ENCODE measurements at regions not wholly inside any gene's neighbourhood (a gene's known extent, or its start where the extent isn't known, plus 50 kb on each side); places are given as distances from the start of the nearest gene placed in this dataset.
A peak's percentile ranks its signal among the peaks of the same experiment; 100 is the strongest.
"Not testable (repeated sequence)": the region's sequence is repeated elsewhere in the genome, so short reads cannot be mapped to it uniquely, and the experiment has no call there.

GRCh38 chr21:35297665-35298064, 248.6 kb upstream of the RUNX1 start:
- no peak for DNase-seq (ENCODE audit: low spot score)

GRCh38 chr21:35294231-35294898, 245.3 kb upstream of the RUNX1 start:
- peak; percentile 60 for DNase-seq (ENCODE audit: low spot score)

DNA sequence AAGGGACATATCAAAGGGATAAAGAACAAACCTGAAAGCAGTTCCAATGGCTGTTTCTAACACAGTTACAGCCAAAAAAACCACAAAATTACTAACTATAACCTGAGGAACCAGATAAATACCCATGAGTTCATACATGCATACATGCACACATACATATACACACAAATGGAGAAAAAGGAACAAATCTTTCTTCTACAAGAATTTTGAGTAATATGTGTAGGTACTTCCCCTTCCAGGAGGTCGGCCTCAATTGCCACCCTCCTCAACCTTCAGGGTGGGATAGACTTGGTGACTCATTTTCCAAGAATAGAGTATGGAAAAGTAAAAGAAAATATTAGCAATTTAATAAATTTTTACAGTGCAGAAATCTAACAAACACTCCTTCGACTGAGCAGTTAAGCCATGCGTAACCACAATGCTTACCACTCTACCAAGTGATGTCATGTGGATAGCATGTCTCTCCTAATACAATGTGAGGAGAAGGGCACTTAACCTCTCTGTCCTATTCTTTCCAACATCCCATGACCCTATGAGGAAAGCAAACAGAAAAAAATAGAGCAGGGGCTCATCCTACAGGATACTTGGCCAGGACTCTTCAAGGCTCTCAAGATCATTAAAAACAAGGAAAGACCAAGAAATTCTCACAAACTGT, 243.0 kb upstream of the RUNX1 start:
- peak; percentile 92 for DNase-seq (ENCODE audit: low spot score)

GRCh38 chr21:35291034-35291433, 241.9 kb upstream of the RUNX1 start:
- DNase-seq (ENCODE audit: low spot score) = peak; percentile 85

DNA sequence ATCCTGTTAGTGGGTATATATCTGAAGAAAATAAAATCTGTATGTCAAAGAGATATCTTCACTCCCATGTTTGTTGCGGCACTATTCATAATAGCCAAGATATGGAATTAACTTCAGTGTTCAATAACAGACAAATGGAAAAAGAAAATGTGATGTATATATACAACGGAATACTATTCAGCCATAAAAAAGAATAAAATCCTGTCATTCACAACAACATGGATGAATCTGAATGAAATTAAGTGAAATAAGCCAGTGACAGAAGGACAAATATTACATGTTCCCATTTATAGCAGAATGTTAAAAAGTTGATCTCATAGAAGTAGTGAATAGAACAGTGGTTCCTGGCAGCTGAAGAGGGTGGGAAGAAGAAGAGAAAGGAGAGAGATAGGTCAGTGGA, 239.1 kb upstream of the RUNX1 start:
- no peak for DNase-seq (ENCODE audit: low spot score)

- peak; percentile 14 for DNase-seq (ENCODE audit: low spot score)
These were observed 235.1 kb upstream of the RUNX1 start for GRCh38 chr21:35284199-35284598.

- no peak for DNase-seq (ENCODE audit: low spot score)
These were observed 233.8 kb upstream of the RUNX1 start for GRCh38 chr21:35282944-35283343.

GRCh38 chr21:35281956-35282355, 232.9 kb upstream of the RUNX1 start:
- DNase-seq (ENCODE audit: low spot score) = no peak

DNA sequence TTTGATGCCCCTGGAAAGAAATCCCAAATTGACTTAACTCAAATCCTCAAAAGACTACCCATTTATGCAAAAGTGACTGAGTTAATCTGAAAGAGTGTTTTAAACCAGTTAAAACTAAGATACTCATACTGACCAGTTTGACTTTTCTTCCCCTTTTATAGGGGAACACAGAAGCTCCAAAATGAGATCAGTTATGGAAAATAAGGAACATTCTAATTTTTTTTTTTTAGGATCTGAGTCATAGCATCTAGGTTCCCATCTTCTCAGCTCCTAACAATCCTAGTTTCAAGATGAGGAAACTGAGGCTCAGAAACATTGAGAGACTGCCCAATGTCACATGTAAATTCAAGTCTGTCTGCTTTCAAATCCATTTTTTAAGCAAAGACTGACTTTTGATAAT, 231.1 kb upstream of the RUNX1 start:
- DNase-seq (ENCODE audit: low spot score) = no peak

DNA sequence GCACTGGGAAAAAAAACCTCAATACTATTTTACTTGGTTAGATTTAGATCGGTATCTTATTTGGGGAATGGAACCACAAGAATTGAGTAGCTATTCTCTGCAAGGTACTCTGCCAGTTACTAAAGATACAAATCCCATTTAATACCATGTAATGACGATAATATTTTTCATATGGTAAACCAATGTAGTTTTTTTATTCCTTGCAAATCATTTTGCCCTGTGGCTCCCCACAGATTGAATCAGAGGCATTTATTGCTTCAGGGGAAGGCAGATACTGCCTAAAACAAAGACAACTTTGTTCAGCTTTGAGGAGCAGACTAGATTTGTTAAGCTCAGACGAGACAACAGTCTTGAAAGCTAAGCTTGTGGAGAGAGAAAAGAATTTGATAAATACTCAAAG, 226.7 kb upstream of the RUNX1 start:
- DNase-seq (ENCODE audit: low spot score) = no peak

- DNase-seq (ENCODE audit: low spot score) = no peak
These were observed 225.8 kb upstream of the RUNX1 start for GRCh38 chr21:35274923-35275322.

GRCh38 chr21:35274090-35274489, 225.0 kb upstream of the RUNX1 start:
- DNase-seq (ENCODE audit: low spot score) = no peak

DNA sequence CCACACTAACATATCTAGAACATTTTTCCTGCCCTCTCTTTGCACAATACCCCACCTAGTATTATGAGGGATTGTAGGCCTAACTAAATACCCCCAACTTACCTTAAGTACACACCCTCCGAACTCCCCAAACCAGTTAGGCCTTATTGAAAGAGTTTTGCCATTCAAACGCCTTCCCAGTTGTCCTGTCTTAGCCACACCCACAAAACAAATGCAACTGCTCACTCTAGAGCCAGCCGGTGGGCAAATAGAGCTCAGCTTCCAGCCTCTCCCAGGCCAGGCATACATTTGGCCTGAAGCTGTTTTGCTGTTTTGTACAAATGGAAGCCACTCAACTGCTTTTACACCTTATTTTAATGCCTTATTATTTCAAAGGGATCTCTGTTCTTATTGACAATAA, 224.2 kb upstream of the RUNX1 start:
- no peak for DNase-seq (ENCODE audit: low spot score)

DNA sequence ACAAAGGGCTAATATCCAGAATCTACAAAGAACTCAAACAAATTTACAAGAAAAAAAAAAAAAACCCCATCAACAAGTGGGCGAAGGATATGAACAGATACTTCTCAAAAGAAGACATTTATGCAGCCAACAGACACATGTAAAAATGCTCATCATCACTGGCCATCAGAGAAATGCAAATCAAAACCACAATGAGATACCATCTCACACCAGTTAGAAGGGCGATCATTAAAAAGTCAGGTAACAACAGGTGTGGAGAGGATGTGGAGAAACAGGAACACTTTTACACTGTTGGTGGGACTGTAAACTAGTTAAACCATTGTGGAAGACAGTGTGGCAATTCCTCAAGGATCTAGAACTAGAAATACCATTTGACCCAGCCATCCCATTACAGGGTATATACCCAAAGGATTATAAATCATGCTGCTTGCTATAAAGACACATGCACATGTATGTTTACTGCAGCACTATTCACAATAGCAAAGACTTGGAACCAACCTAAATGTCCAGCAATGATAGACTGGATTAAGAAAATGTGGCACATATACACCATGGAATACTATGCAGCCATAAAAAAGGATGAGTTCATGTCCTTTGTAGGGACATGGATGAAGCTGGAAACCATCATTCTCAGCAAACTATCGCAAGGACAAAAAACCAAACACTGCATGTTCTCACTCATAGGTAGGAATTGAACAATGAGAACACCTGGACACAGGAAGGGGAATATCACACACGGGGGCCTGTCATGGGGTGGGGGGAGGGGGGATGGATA, 222.4 kb upstream of the RUNX1 start:
- not testable (repeated sequence) for DNase-seq (ENCODE audit: low spot score)

DNA sequence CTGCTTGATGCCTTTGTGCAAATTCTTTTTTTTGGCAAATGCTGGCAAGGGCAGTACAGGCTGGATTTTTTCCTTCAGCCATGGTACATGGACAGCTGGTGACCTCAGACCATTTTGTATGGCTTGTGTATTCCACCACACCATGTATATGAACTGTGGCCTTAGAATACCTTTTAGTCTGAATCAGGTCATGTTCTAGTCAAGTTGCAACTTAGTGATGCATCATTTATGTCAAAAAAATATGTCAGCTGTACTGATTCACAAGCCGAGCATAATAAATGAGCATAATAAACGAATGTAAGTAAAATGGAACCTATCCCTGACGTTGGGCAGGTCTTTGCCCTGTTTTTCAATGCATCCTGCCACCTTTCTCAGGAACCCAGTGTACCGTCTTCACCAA, 219.7 kb upstream of the RUNX1 start:
- no peak for DNase-seq (ENCODE audit: low spot score)

- no peak for DNase-seq (ENCODE audit: low spot score)
These were observed 219.2 kb upstream of the RUNX1 start for GRCh38 chr21:35268261-35268660.

DNA sequence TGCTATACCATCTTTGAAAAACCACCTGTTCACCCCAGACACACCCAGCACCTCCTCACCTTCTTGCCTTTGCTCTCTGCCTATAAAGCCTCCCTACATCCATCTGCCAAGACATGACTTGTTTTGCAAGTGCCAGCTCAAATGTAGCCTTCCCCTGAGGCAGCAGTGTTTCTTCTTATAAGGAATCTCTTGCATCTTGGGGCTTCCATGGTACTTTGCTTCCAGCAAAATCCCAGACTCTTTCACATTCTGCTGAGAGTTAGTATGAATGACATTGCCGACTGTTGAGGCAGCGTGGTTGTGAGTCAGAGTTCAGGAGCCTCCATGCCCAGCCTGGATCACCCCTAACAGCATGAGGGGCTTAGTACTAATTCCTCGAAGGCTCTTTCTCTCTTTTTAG, 217.4 kb upstream of the RUNX1 start:
- DNase-seq (ENCODE audit: low spot score) = peak; percentile 28

GRCh38 chr21:35265170-35265877, 216.2 kb upstream of the RUNX1 start:
- DNase-seq (ENCODE audit: low spot score) = peak; percentile 91

DNA sequence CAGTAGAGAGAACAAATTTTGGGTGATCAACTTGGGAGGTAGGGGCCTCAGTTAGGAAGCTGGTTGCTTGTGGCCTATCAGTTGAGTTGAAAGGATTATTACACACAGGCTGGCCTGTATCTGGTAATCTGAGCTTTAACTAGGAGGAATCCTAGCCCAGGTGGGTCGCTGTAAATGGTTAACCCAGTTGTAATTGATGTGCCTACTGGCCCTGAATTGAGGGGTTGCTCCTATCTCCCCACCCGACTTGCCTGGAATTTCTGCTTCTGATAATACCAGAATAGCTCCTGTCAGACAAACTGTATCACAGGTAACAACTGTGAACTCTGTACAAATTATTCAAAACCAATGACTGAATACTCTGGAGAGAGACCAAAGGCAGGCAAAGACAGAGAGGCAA, 210.4 kb upstream of the RUNX1 start:
- no peak for DNase-seq (ENCODE audit: low spot score)

DNA sequence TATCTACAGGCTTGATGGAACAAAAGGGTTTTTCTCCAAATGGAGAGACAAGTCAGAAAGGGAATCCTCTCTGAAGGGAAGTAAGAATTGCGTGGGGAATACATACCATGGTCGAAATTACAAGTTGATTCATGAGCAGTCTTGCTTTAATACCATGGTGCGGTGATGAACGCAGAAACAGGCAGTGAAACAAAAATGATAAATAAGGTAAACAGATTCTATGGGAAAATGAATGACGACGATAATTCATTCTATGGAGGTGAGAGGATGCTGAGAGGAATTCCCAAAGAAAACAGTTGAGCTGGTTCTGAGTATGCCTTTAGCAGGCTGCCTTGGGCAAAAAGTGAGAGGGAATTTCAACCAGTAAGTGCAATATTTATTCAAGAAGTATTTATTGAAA, 209.4 kb upstream of the RUNX1 start:
- DNase-seq (ENCODE audit: low spot score) = no peak

GRCh38 chr21:35257413-35257812, 208.3 kb upstream of the RUNX1 start:
- peak; percentile 86 for DNase-seq (ENCODE audit: low spot score)

- peak; percentile 96 for DNase-seq (ENCODE audit: low spot score)
These were observed 207.4 kb upstream of the RUNX1 start for GRCh38 chr21:35256468-35256988.

Measured in kidney tubule cell (primary cell).